ENCODE measurements at regions not wholly inside any gene's neighbourhood (a gene's known extent, or its start where the extent isn't known, plus 50 kb on each side); places are given as distances from the start of the nearest gene placed in this dataset.

- TF ChIP-seq ELK1 (IDR thresholded peaks at IDR 0.05; ENCODE audit: borderline replicate concordance, low read depth, low read length) (no peak), RCOR1 (IDR thresholded peaks at IDR 0.05; ENCODE audit: insufficient replicate concordance, low read length) (no peak), POLR2A (IDR thresholded peaks at IDR 0.05; ENCODE audit: low read depth, low read length) (no peak), NFE2L2 (IDR thresholded peaks at IDR 0.05; ENCODE audit: low read depth, low read length) (no peak), MXI1 (IDR thresholded peaks at IDR 0.05; ENCODE audit: borderline replicate concordance, low read depth, low read length) (no peak), RFX5 (IDR thresholded peaks at IDR 0.05; ENCODE audit: low read depth, low read length) (no peak), BHLHE40 (IDR thresholded peaks at IDR 0.05; ENCODE audit: low read depth, low read length) (no peak), MAZ (IDR thresholded peaks at IDR 0.05; ENCODE audit: borderline replicate concordance, low read depth, low read length) (no peak), USF2 (IDR thresholded peaks at IDR 0.05; ENCODE audit: low read depth, low read length) (no peak), CEBPB (IDR thresholded peaks at IDR 0.05; ENCODE audit: low read depth, low read length) (no peak), RAD21 (IDR thresholded peaks at IDR 0.05; ENCODE audit: low read length) (no peak), SMC3 (IDR thresholded peaks at IDR 0.05; ENCODE audit: low read depth, low read length) (no peak), CTCF (conservative IDR thresholded peaks at IDR 0.05; ENCODE audit: low read depth, low read length) (no peak), MAFK (IDR thresholded peaks at IDR 0.05; ENCODE audit: low read depth, low read length) (no peak)
- H4K91ac ChIP-seq (ENCODE audit: insufficient read depth, low read depth, low read length) = no peak overlapping the region
- no peaks in the 10 kb centered on the region for H3K9me1 ChIP-seq (ENCODE audit: insufficient read depth, low read length)
- no peak overlapping the region for H3K4me2 ChIP-seq (ENCODE audit: low read depth, low read length)
- no peaks in the 10 kb centered on the region for H3K79me1 ChIP-seq (ENCODE audit: low read depth in 1 of 2, low read length in 2 of 2)
- no peak overlapping the region for H2BK20ac ChIP-seq (ENCODE audit: low read depth, low read length)
- no peak overlapping the region for H2BK5ac ChIP-seq (ENCODE audit: low read depth, low read length, poor library complexity, severe bottlenecking)
- no peak overlapping the region for H3K14ac ChIP-seq (replicated peaks; ENCODE audit: low read depth, low read length)
- no peak overlapping the region for H3K9ac ChIP-seq (ENCODE audit: low read depth, low read length)
- H2AFZ ChIP-seq (replicated peaks; ENCODE audit: low read length, poor library complexity) = no peak overlapping the region
- H3K36me3 ChIP-seq (ENCODE audit: control insufficient read depth, insufficient read depth, low read length) = no peaks in the 10 kb centered on the region
- no peak overlapping the region for H2BK15ac ChIP-seq (ENCODE audit: low read depth, low read length)
- dilution Hi-C loops (cut with HindIII; ENCODE audit: low sequenced_read_pairs, unreplicated experiment) (no loop called here), intact Hi-C loops (cut with micrococcal nuclease) (no loop called here), in situ Hi-C loops (cut with MboI; ENCODE audit: low sequenced_read_pairs) (no loop called here)
- ATAC-seq (ENCODE audit: low read depth) = no peak
- no peak overlapping the region for H4K5ac ChIP-seq (ENCODE audit: low read depth, low read length)
- BruUV-seq (replicated peaks) = no TSS peak
- no peaks in the 10 kb centered on the region; the same call in 1 of the 2 replicates for H3K27me3 ChIP-seq (ENCODE audit: control insufficient read depth, insufficient read depth, low read length)
- no peak for DNase-seq
- H2AK5ac ChIP-seq (ENCODE audit: low read depth, low read length) = no peak overlapping the region
- 71% methylated on average over 2 of the region's 4 CpGs; no CpG with 5 or more reads in 1 of the 2 experiments for WGBS, 2 experiments (ENCODE audit: extremely low coverage in 2 of 2, insufficient read length in 1 of 2)
- H2AK9ac ChIP-seq (replicated peaks; ENCODE audit: low read depth, low read length, poor library complexity) = no peak overlapping the region
- H3K56ac ChIP-seq (ENCODE audit: extremely low read depth, insufficient read depth, low read length) = no peak overlapping the region
- H4K20me1 ChIP-seq (ENCODE audit: insufficient read depth, low read length) = no peaks in the 10 kb centered on the region
- no peaks in the 10 kb centered on the region for H3K9me3 ChIP-seq (ENCODE audit: control insufficient read depth, insufficient read depth, low read length)
- no peak overlapping the region for H3K27ac ChIP-seq (ENCODE audit: insufficient read depth, low read length)
- no peak overlapping the region for H4K8ac ChIP-seq (ENCODE audit: low read depth in 2 of 2, low read length in 2 of 2)
- H3K18ac ChIP-seq (ENCODE audit: low read depth, low read length) = no peak overlapping the region
- CTCF ChIA-PET = no interaction called here
- H3K4ac ChIP-seq (ENCODE audit: low read depth, low read length) = no peak overlapping the region
- no peaks in the 10 kb centered on the region for H3K4me1 ChIP-seq (ENCODE audit: control insufficient read depth, insufficient read depth, low read length)
- H3K23ac ChIP-seq (ENCODE audit: low read depth, low read length) = no peak overlapping the region
- POLR2A ChIA-PET (ENCODE audit: unreplicated experiment) = no interaction called here
- H3K4me3 ChIP-seq (ENCODE audit: insufficient read depth, low read depth, low read length) = no peak overlapping the region
- no peak overlapping the region for H2BK120ac ChIP-seq (ENCODE audit: low read depth, low read length)
These were observed 279.3 kb downstream of the YTHDC2 start for GRCh38 chr5:113792806-113793205.
